Stimulated activated CD4-positive, alpha-beta T cell treated with anti-CD3 and anti-CD28 coated beads, Interleukin-1b, Interleukin-23, amount 100 ng/mL, for 1 hour (primary cell): ENCODE measurements at regions not wholly inside any gene's neighbourhood (a gene's known extent, or its start where the extent isn't known, plus 50 kb on each side); places are given as distances from the start of the nearest gene placed in this dataset.
"Not testable (repeated sequence)": the region's sequence is repeated elsewhere in the genome, so short reads cannot be mapped to it uniquely, and the experiment has no call there.

Experiments
- DNase-seq, 2 donors: peaks; one replicate each; pipeline ENCODE4 v3.0.0-alpha.2; 2020; ENCODE audit warnings: low read depth in 2 of 2

DNA sequence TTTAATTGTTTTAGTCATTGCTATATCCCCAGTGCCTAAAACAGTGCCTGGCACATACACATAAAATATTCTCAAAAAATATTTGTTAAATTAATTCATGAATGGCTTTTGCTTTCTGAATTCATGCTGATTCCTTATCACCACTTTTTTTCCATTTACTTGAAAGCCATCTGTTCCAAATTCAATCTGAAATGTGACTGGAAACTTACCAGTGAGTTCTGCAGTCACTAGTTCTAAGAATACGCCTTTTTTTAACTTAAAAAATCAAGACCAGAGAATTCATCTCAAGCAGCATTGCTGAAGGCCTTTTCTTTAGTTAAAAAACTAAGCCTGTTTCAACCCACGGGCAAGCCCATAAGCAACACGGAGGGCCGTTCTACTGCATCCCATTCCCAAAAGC, 114.0 kb upstream of the ERCC4 start:
- no peak for DNase-seq

- no peak for DNase-seq
These were observed 113.3 kb upstream of the ERCC4 start for GRCh38 chr16:13806671-13807070.

- DNase-seq, result no peak
These were observed 111.9 kb upstream of the ERCC4 start for GRCh38 chr16:13808102-13808501.

DNA sequence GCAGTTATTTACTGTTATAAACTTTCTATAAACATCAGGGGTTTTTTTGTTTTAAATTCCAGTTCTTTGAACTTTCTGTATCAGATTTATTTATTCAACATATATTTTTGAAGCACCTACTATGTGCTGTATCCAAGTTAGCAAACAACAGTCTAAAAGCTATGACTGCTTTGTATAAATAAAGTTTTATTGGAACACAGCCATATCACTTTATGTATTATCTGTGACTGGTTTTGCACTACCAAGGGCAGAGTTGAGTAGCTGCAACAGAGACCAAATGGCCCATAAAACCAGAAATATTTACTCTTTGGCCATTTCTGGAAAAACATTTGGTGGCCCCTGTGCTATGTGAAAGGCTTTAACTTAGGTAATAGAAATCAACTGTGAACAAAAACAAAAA, 110.2 kb upstream of the ERCC4 start:
- DNase-seq, result no peak

DNA sequence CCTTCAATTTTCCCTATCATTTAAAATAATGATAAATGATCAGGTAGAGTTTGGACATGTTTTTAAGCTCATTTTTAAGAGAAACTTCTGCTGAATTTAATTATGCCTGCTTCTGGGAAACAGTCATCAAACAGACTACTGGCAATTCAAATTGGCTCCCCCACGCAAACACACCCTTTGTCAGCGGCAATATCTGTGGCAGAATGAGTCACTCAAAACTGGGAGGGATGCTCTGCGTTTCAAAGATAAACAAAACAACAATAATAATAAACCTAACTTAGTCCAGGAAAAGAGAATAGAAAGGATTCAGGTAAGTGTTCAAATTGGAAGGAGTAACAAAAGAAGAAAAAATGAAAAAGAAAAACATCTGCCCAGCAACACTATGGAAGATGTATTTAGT, 108.1 kb upstream of the ERCC4 start:
- DNase-seq, result no peak

GRCh38 chr16:13816701-13817100, 103.3 kb upstream of the ERCC4 start:
- no peak for DNase-seq

GRCh38 chr16:13823501-13823900, 96.5 kb upstream of the ERCC4 start:
- DNase-seq, result no peak

DNA sequence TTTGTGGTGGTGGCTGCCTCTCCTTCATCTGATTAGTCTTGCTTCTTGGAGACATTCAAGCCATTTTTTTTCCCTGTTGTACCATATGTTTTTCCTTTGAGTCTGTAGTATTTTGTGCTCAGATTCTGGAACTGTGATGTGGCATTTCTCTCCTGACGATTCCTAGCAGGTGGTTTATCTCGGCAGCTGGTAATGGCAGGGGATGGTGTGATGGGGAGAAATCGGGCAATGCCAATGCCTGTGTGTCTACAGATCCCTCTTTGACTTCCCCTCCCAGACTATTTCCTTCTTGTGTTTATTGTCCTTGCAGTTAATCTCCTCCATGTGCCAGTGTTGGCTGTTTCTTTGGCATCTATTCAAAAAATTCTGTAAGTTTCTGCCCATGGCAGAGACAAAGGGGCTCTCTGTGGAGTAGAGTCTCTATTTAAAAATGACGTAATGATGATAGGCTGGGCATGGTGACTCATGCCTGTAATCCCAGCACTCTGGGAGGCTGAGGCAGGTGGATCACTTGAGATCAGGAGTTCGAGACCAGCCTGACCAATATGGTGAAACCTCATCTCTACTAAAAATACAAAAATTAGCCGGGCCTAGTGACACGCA, 90.2 kb upstream of the ERCC4 start:
- DNase-seq, result no peak

- DNase-seq, result no peak
These were observed 86.4 kb upstream of the ERCC4 start for GRCh38 chr16:13833515-13833914.

DNA sequence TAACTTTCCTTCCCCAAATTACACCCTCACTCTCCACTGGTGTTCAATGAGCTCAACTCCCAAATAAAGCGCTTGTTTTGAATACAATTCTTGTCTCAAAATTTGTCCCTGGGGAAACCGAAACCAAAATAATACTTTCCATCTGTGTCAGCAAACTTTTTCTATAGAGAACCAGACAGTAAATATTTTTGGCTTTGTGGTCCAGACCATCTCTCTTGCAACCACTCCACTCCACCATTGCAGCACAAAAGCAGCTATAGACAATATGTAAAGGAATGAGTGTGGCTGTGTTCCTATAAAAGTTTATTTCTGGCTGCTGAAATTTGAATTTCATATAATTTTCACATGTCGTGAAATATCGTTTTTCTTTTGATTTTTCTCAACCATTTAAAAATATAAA, 84.6 kb upstream of the ERCC4 start:
- no peak for DNase-seq

- no peak for DNase-seq
These were observed 83.8 kb upstream of the ERCC4 start for GRCh38 chr16:13835935-13836730.

- no peak for DNase-seq
These were observed 81.4 kb upstream of the ERCC4 start for GRCh38 chr16:13838401-13839190.

- DNase-seq, result no peak
These were observed 80.4 kb upstream of the ERCC4 start for GRCh38 chr16:13839577-13839976.

- DNase-seq, result no peak
These were observed 74.7 kb upstream of the ERCC4 start for GRCh38 chr16:13845232-13845631.

DNA sequence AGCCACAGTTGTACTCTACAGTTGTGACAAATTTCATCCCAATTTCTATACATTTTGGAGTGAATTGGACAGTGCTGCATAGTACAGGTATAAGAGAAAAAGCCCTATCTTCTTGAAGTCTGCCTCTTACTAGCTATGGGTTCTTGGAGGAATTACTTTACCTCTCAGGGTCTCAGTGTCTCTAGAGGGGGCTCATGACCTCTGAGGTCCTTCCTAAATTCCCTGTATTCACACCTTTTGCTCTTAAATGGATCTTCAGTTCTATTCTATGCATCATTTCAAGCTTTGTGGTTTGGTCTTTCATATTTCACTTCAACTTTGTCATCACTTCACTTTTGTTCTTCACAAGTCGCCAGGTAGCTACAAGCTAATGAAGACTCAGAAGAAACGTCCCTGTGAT, 71.2 kb upstream of the ERCC4 start:
- DNase-seq, result no peak

DNA sequence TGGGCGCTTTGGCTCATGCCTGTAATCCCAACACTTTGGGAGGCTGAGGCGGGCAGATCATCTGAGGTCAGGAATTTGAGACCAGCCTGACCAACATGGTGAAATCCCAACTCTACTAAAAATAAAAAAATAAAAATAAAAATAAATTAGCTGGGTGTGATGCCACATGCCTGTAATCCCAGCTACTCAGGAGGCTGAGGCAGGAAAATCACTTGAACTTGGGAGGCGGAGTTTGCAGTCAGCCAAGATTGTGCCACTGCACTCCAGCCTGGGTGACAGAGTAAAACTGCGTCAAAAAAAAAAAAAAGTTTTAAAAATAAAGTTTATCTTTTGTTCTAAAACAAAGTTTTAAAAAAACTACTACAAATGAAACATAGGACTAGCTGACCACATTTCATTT, 69.8 kb upstream of the ERCC4 start:
- DNase-seq, result not testable (repeated sequence)

GRCh38 chr16:13852827-13853226, 67.1 kb upstream of the ERCC4 start:
- DNase-seq, result no peak

- DNase-seq, result no peak
These were observed 63.6 kb upstream of the ERCC4 start for GRCh38 chr16:13856398-13856797.

DNA sequence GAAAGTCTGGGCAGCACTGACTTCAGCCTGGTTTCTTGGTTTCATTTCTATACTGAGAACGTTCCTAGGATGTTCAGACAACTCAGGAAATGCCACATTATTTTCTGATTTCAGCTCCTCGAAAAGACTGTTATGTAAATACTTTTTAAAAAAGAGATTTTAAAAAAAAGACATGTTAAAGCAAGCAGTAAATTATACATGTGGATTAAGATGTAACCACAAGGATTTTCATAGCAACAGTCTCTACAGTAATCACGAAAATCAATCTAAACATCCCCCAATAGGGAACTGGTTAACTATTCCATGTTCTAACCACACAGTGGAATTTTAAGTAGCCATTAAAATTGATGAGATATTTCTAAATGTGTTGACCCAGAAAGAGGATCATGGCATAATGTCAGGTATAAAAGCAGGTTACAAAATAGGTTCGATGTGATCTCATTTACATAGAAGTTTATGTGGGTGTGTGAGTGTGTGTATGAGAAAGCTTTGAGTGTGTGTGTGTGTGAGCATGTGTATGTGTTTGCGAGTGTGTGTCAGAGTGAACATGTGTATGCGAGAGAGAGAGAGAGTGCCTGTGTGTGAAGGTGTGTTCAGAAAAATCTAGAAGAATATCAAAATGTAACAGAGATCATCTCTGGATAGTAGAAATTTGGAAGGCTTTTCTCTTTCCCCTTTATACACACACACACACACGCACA, 63.0 kb upstream of the ERCC4 start:
- no peak for DNase-seq

- no peak for DNase-seq
These were observed 60.9 kb upstream of the ERCC4 start for GRCh38 chr16:13858873-13859580.

GRCh38 chr16:13863075-13863765, 56.7 kb upstream of the ERCC4 start:
- no peak for DNase-seq
